ENCODE measurements at regions not wholly inside any gene's neighbourhood (a gene's known extent, or its start where the extent isn't known, plus 50 kb on each side); places are given as distances from the start of the nearest gene placed in this dataset.

DNA sequence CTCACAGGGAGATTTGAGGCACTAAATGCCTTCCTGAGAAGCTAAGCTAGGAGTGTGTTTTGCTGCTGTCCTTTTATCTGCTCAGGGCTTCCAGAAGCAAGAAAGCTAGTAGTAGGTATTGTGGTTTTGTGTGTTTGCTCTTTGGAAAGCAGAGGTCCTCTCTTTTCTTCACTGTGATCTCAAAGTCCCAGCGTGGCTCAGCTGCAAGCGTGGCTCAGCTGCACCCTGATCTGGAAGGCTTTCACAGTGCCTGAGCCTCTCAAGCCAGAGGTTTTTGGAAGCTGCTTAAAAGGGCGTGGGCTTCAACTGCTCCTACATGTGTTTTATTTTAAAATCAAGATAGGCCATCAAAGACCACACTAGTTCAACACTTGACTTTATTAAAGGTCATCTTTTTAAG, 337.4 kb upstream of the RGS6 start:
- TF ChIP-seq CTCF (IDR thresholded peaks at IDR 0.05 in 8 of 11, conservative IDR thresholded peaks at IDR 0.05 in 3 of 11): no peak
- no peak for TF ChIP-seq POLR2A (IDR thresholded peaks at IDR 0.05)
